GM18868 (cell line): ENCODE measurements at regions not wholly inside any gene's neighbourhood (a gene's known extent, or its start where the extent isn't known, plus 50 kb on each side); places are given as distances from the start of the nearest gene placed in this dataset.
"Not testable (repeated sequence)": the region's sequence is repeated elsewhere in the genome, so short reads cannot be mapped to it uniquely, and the experiment has no call there.

Experiments
- ATAC-seq: cut with Tn5 transposase; IDR thresholded peaks from one replicate; pipeline ENCODE4 v1.9.1; 2021; ENCODE audit warnings: mild to moderate bottlenecking, moderate library complexity; ENCODE audit not compliant: unreplicated experiment

DNA sequence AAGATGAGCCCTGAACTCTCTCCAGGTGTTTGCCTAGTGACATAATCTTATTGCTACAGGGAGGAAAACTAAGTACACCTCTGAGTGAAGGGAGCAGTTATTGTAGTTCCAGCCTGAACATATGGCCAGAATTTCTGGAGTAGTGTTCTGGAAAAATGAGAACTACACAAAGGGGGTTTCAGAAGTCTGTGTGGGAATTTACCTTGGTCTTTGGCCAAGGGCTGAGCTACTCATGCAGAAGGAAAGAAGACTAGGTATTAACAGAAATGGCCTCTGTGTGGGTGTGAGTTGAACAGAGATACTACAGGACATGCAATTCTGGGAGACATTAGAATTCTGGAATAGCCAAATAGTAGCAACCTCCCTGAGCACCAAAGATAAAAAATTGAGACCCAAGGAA lies 1009.7 kb upstream of the GJE1 start:
- peak; percentile 69 for ATAC-seq

DNA sequence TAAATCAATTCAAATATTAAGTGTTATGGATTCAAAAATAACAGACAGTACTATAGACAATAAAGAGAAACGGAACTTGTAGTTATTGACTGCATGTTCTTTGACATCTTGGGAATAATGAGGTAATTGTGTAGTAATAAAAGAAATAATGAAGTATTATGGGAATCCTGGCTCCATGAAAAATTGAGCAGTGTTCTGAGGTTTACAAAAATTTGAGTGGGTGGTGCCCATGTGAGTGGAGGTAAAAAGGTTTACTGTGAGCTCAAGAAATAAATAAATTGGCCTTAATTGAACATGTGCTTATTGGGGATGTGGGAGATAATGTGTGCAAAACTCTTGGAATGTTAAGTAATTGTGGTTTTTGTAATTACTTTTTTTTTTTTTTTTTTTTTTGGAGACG lies 1013.7 kb upstream of the GJE1 start:
- no peak for ATAC-seq

DNA sequence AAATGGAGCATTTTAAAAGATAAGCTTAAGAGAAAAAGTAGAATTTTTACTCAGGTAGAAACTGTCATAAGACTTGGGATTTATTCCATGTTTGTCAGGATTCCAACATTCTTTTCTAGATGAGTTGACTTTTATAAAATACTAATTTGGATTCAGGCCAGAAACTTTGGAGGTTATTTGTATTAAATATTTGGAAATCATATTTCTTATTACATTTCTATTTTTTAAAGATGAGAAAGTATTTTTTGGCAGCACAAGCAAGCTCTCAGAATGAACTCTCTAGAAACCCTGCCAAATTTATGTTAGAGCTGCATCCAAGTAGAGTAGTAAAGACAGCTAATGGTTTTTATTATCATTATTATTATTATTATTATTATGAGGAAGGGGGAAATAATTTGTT lies 1014.9 kb upstream of the GJE1 start:
- no peak for ATAC-seq

DNA sequence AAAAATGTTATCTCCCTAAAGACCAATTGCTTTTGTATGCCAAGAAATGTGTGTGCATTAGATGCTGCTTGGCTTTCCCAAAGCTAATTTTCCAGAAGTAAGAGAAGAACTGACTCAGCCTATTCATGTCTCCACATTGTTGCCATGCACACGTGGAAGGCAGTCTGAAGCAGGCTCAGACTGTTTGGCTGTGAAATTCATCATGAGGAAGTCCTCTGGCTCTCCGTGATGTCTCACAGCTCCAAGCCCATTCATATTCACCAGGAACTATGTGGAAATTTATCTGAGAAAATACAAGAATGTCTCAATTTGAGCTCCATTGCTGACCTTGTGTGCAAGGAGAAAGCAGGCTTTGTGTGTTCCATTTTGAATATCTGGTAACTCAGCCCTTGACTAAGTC lies 1022.2 kb upstream of the GJE1 start:
- ATAC-seq: no peak

DNA sequence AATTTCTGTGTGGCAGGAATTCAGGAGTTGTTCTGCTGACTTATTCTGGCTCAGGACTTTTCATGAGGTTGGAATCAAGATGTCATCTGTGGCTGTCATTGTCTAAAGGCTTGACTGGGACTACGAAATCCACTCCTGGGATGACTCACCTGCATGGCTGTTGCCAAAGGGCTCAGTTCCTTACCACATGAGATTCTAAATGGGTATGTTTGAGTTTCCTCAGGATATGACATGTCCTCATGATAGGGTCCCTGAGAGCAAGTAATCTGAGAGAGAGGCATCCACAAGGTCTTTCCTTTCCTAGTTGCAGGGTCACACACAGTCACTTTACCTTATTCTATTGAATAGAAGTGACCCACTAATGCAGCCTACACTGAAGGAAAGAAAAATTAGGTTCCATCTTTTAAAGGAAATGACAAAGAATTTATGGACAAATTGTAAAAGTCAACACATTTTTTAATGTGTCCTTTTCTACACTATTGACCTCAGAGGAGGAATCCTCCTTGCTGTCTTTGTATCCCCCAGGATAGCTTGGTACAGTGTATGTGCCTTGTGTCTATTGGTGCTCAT lies 1025.0 kb upstream of the GJE1 start:
- ATAC-seq: no peak

DNA sequence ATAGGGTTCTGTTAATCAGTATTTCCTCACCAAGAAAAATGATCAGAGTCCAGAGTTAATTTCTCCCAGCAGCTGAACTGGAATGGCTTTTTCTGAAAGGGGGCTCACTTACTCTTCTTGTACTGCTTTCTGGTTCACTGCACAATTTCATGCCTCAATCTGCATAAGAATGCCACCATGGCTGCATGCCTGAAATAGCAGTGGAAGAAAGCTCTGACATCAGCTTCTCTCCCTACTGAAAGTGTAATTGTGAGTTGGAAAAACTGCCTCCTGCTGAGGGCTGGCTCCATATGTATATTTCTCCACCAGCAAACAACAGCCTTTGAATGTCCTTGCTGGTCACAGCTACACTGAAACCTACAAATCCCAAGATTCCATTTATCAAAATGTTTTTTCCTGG lies 1027.2 kb upstream of the GJE1 start:
- ATAC-seq: no peak

DNA sequence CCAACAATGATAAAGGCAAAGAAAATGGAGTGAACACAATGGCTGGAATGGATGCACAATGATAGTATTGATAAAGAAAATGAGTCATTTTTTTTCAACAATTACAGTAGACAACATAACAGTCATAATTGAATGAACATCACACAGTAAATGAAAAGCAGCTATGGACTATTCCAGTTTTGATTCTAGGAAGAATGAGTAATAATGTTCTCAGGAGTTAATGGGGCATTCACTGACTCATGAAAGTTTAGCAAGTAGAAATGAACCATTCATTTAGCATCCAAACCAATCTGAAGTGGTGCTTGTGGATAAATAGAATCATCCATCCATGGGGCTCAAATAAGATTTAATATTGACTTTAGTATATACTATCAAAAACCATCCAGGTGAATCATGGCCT lies 1029.5 kb upstream of the GJE1 start:
- ATAC-seq: no peak

DNA sequence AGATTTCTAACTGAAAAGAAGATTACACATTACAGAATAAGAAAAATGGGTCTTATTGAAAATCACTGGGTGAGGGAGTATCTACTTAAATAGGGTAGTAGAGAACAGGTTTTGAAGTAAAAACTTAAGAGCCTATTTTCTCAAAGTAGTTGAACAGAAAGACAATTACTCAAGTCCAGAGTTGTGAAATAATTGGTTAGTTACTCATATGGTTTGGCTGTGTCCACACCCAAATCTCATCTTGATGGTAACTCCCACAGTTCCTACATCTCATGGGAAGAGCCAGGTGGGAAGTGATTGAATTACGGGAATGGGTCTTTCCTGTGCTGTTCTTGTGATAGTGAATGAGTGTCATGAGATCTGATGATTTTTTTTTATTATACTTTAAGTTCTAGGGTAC lies 1035.3 kb upstream of the GJE1 start:
- ATAC-seq: no peak

DNA sequence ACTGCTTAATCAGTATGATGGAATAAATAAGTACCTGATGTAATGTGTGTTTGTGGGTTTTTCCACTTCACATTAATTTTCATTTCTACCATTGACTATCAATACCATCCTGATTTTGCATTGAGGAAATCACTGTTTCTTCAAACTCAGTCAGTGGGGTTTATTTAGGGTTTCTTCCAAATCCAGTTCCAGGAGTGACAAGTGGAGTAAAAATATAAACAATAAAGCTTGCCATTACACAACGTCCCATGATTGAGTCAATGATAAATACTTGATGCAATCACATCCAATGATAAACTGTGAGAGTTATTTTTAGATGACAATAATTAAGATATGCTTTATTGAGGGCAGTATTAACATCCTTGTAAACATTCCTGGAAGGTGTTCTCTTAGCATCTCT lies 1037.4 kb upstream of the GJE1 start:
- ATAC-seq: no peak

DNA sequence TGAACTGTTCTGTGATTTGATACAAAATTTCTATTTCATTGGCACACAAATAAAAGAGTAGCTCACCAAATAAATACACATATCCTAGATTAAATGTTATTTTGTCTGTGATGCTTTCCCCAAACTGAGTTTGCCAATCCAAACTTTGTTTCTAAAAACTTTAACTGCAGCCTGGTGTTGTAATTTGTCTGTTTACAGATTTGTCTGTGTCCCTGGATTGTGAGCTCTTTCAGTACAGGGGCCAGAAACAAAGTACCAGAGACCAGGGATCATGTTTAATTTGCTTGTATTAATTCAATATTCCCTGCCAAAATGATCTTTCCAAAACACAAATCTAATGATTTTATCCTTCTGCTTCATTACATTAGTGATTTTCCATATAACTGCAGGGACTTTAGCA lies 1044.6 kb upstream of the GJE1 start:
- ATAC-seq: no peak

DNA sequence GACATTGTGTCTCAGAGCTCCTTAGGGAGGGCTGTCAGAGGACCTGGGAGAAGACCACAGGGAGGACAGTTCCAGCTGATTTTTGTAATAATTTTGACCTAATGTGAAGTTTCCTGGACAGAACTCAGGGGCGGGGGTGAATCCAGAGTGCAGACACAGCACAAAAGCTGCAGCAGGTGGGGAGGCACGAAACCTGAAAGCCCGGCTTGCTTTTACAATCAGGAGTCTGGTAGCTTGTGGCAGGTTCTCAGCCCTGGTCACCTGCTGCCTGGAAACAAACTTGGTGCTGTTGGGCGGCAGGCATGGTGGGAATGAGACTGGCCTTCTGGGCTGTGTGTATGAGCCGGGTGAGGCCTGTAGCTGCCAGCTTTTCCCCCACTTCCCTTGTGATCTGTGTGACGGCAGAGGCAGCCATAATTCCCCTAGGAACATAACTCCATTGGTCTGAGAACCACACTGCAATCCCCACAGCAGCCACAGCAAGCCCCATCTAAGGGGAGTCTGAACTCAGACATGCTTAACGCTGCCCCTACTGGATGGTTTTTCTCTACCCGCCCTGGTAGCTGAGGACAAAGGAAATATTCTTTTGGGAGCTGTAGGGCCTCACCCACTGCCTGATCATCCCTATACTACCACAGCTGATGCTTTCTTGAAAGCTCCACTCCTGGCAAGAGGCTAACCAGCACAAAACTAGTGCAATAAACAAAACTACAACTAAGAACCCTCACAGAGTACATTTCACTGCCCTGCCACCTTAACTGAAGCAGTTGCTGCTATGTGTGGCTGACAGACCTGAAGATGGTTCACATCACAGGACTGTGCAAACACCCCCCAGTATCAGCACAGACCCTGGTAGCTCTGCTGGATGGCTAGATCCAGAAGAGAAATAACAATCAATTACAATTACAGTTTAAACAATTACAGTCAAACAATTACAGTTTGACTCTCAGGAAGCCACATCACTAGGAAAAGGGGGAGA lies 1055.1 kb upstream of the GJE1 start:
- ATAC-seq: peak; percentile 93

DNA sequence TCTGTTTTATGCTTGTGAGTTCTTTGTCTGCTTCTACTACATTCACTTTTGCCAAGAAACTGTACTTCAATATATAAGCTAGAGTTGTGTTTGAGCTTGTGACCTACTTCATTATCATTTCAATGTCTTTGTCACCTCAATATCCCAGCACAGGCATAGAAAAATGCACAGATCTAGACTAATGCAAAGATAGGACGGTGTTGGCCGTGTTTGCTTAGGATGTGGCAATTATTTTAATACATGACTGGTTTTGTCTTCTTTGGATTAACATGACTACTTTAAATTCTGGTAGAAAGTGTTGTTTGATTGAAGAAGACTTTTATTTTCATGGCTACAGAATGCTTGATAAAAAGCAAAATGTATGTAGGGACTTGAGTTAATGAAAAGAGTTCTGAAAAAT lies 1075.0 kb upstream of the GJE1 start:
- no peak for ATAC-seq

DNA sequence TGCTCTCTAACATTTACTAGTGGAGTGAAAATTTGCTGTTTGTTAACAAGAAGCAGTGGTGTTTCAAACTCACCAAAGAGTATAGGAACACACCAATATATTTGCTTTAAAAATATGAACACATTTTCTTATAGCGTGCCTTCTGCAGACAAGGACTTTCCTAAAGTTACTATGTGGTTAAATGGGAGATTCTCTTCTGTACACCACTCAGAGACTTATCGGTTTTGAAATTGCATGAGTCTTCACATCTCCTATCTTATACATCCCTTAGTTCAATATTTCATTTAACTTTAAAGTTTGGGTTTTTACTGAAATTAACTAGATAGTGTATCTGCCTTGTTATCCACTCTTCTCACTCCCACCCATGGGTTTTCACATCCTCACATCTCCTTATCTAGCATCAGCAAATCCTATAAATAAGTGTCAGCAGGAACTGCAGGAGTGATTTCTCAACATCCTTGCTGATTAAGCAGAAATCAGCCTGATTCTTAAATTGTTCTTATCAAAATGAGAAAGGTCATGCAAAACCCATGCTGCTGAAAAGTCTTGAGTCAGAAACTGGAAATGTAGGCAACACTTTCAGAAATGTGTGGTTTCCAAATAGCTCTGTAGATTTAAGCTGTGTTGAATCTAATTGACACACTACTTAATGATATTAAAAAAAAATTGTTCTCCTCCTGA lies 1075.6 kb upstream of the GJE1 start:
- ATAC-seq: no peak

DNA sequence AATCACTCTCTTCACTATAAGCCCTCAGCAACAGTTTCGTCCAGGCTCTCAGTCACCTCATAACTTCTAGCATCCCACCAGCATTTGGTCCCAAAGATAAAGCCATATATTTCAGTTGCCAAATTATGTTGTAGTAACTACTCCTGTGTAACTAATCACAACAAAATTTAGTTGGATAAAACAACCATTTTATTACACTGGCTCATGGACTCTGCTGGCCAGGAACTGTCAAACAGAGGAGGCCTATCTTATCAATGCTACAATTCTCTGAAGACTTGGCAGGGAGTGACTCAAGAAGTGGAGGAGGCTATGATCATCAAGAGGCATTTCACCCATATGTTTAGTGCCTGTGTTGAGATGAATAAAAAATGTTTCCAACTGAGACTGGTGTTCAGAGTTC lies 1082.3 kb upstream of the GJE1 start:
- no peak for ATAC-seq

DNA sequence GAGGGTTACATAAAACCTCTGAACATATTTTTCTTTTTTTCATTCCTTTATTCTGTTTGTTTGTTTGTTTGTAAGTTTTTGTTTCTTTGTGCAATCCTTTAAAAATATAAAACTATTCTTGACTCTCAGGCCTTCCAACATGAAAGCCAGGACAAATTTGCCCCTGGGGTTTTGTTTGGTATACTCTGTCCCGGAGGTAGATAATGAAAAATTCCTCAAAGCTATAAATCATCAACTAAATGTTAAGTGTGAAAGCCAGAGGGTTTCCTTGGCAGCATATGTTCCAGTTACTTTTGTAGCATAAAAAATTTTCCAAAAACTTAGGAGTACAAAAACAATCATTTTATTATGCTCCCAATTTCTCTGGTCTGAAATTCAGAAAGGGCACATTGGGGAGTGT lies 1084.3 kb upstream of the GJE1 start:
- ATAC-seq: no peak

DNA sequence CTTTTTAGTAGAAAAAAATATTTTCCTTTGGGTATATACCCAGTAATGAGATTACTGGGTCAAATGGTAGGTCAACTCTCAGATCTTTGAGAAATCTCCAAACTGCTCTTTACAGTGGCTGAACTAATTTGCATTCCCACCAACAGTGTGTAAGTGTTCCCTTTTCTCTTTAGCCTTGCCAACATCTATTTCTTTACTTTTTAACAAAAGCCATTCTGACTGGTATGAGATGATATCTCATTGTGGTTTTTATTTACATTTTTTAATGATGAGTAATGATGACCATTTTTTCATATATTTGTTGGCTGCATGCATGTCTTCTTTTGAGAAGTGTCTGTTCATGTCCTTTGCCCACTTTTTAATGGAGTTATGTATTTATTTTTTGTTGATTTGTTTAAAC lies 1086.2 kb upstream of the GJE1 start:
- ATAC-seq: not testable (repeated sequence)

DNA sequence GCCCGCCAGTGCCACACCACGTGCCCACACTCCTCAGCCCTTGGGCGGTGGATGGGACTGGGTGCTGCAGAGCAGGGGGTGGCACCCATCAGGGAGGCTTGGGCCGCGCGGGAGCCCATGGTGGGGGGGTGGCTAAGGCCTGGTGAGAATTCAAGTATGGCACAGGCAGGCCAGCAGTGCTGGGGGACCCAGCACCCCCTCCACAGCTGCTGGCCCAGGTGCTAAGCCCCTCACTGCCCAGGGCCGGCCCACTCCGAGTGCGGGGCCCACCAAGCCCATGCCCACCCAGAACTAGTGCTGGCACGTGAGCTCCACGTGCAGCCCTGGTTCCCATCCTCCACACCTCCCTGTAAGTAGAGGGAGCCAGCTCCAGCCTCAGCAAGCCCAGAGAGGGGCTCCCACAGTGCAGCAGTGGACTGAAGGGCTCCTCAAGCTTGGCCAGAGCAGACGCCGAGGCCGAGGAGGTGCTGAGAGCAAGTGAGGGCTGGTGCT lies 1091.1 kb upstream of the GJE1 start:
- ATAC-seq: no peak

DNA sequence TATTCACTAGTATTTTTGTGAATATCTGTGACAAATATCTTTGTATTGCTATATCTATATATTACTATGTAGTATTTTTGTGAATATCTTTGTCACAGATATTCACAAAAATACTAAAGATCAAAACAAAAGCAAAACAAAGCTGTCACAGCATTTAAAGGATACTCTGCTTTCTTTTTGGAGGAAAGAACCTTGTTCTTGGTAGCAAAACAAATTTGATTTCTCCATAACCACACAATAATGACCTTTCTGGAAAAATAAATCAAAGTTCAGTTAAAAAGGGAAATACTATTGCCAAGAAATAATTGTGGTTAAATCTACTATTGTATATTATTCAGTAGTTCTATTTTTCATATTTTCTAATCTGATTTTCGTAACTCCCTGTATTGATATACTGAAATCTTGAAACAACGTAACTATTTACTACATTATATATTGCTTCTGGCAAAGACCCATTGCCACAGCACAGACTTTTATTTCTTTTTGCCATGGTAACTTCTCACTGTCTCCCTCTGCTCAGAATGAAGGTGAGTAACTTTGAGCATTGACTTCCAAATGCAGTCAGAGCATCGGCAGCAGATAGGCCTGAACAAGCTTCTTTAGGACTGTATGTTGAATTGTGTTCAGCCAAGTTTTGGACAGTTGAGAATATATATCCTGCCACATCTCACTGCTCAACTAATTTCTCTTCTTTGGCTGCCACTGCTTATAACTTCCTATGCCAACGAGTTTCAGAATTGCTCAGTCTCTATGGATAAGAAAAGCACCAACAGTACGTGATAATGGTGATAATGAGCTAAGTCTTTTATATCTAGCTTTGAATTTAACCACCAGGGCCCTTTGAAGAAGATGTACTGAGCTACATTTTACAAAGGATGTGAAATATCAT lies 1097.2 kb upstream of the GJE1 start:
- no peak for ATAC-seq

DNA sequence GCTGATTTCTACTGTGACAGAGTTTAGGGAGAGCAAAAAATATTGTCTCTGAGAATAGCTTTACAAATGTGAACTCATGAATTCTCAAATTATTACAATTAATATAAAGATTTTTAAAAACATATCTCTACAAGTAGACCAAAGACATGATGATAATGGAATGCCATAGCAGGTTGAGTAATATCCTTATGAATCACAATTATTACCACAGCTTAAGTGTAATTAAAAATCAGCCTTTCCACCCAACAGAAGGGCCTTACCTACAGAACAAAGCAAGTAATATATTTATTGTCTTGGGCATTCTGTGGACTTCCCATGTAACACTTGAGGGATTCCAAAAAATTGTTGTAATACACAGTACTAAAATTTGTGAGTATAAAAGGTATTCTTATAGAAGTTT lies 1099.6 kb upstream of the GJE1 start:
- no peak for ATAC-seq

DNA sequence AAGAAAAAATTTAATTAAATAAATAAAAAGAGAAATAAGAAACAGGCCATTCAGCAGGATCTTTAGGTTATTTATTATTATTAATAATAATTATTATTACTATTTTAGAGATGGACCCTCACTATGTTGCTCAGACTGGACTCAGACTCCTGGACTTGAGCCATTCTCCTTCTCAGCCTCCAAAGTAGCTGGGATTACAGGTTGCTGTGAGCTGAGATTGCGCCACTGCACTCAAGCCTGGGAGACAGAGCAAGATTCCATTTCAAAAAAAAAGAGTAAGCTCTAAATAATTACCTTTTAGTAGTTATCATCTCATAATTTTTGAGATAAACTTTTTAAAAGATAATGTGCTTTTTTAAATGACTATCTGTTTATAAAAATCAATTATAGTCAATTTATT lies 1102.8 kb upstream of the GJE1 start:
- ATAC-seq: no peak

DNA sequence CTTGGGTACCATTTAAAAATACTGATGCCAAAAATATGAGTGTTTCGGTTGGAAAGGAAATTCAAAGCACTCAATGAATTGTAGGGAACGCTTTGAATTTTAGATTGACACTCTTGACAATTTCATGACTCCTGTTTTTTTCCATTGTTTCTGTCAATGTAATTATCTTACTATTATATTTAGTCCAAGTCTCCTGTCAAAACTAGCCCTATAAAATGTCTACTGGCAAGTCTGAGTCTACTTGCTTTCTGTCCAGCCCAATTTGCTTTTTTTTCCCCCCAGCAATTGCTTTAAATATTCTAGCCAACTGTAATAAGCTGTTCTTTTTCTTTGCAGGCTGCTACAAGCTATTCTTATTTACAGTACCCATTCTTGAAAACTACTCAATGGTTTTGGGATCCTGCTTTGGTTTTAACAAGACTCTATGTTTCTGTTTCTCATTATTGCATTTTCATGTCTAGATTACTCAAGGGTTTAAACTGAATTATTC lies 1103.9 kb upstream of the GJE1 start:
- no peak for ATAC-seq
